ENCODE measurements at regions not wholly inside any gene's neighbourhood (a gene's known extent, or its start where the extent isn't known, plus 50 kb on each side); places are given as distances from the start of the nearest gene placed in this dataset.

- peak overlapping the region; percentile 44 for H3K4me3 ChIP-seq (ENCODE audit: low read length)
- TF ChIP-seq POLR2AphosphoS5 (IDR thresholded peaks at IDR 0.05), result peak; percentile 73
- TF ChIP-seq EP300 (conservative IDR thresholded peaks at IDR 0.05; ENCODE audit: poor library complexity, severe bottlenecking), result peak; percentile 95
- peak; percentile 31 for TF ChIP-seq MXI1 (conservative IDR thresholded peaks at IDR 0.05; ENCODE audit: poor library complexity, severe bottlenecking)
- no peak for TF ChIP-seq TAF1 (IDR thresholded peaks at IDR 0.05; ENCODE audit: low read depth)
- H3K79me2 ChIP-seq (replicated peaks; ENCODE audit: insufficient read depth, low read length), result no peaks in the 10 kb centered on the region
- no peak overlapping the region for H3K9ac ChIP-seq (ENCODE audit: low read length)
- H4K20me1 ChIP-seq (ENCODE audit: insufficient read depth), result no peaks in the 10 kb centered on the region
- no peak overlapping the region for H3K27ac ChIP-seq (ENCODE audit: low read length)
- no peaks in the 10 kb centered on the region for H3K27me3 ChIP-seq (ENCODE audit: insufficient read depth, low read depth, low read length)
- no peak overlapping the region for H3K4me2 ChIP-seq (ENCODE audit: low read length)
- H3K36me3 ChIP-seq (ENCODE audit: insufficient read depth, low read length), result no peaks in the 10 kb centered on the region
- no peaks in the 10 kb centered on the region for H3K9me3 ChIP-seq (ENCODE audit: low read length)
- no peaks in the 10 kb centered on the region for H3K9me2 ChIP-seq (ENCODE audit: insufficient read depth, low read length)
- no peak overlapping the region for H2AFZ ChIP-seq (ENCODE audit: low read depth, low read length)
- H3F3A ChIP-seq (ENCODE audit: insufficient read depth, low read length, poor library complexity, severe bottlenecking), result no peaks in the 10 kb centered on the region
Observed at GRCh38 chr2:173791502-173791901, 173.7 kb downstream of the SP3 start.

- Histone ChIP-seq H3K9me3 (ENCODE audit: low read length) (no peaks in the 10 kb centered on the region), H3K4me2 (ENCODE audit: low read length) (no peak overlapping the region), H3K36me3 (ENCODE audit: insufficient read depth, low read length) (no peaks in the 10 kb centered on the region), H3K4me3 (ENCODE audit: low read length) (no peak overlapping the region), H3F3A (ENCODE audit: insufficient read depth, low read length, poor library complexity, severe bottlenecking) (no peaks in the 10 kb centered on the region), H3K27me3 (ENCODE audit: insufficient read depth, low read depth, low read length) (no peaks in the 10 kb centered on the region), H3K79me2 (replicated peaks; ENCODE audit: insufficient read depth, low read length) (no peaks in the 10 kb centered on the region), H3K27ac (ENCODE audit: low read length) (no peak overlapping the region), H2AFZ (ENCODE audit: low read depth, low read length) (no peak overlapping the region), H3K9ac (ENCODE audit: low read length) (no peak overlapping the region), H4K20me1 (ENCODE audit: insufficient read depth) (no peaks in the 10 kb centered on the region), H3K9me2 (ENCODE audit: insufficient read depth, low read length) (no peaks in the 10 kb centered on the region)
- TF ChIP-seq MXI1 (conservative IDR thresholded peaks at IDR 0.05; ENCODE audit: poor library complexity, severe bottlenecking), result no peak
- no peak for TF ChIP-seq EP300 (conservative IDR thresholded peaks at IDR 0.05; ENCODE audit: poor library complexity, severe bottlenecking)
- TF ChIP-seq REST (IDR thresholded peaks at IDR 0.05; ENCODE audit: borderline replicate concordance), result no peak
Observed at GRCh38 chr2:173792166-173792565, 173.0 kb downstream of the SP3 start.

- no peak for TF ChIP-seq EP300 (conservative IDR thresholded peaks at IDR 0.05; ENCODE audit: poor library complexity, severe bottlenecking)
- H3K27ac ChIP-seq (ENCODE audit: low read length), result no peak overlapping the region
- no peaks in the 10 kb centered on the region for H3K9me2 ChIP-seq (ENCODE audit: insufficient read depth, low read length)
- no peak overlapping the region for H3K9ac ChIP-seq (ENCODE audit: low read length)
- no peak overlapping the region for H3K4me2 ChIP-seq (ENCODE audit: low read length)
- H3F3A ChIP-seq (ENCODE audit: insufficient read depth, low read length, poor library complexity, severe bottlenecking), result no peaks in the 10 kb centered on the region
- H2AFZ ChIP-seq (ENCODE audit: low read depth, low read length), result no peak overlapping the region
- H3K9me3 ChIP-seq (ENCODE audit: low read length), result no peaks in the 10 kb centered on the region
- H4K20me1 ChIP-seq (ENCODE audit: insufficient read depth), result no peaks in the 10 kb centered on the region
- no peaks in the 10 kb centered on the region for H3K27me3 ChIP-seq (ENCODE audit: insufficient read depth, low read depth, low read length)
- H3K4me3 ChIP-seq (ENCODE audit: low read length), result no peak overlapping the region
- H3K36me3 ChIP-seq (ENCODE audit: insufficient read depth, low read length), result no peaks in the 10 kb centered on the region
- H3K79me2 ChIP-seq (replicated peaks; ENCODE audit: insufficient read depth, low read length), result no peaks in the 10 kb centered on the region
Observed at GRCh38 chr2:173792741-173793140, 172.4 kb downstream of the SP3 start.

Measured in neural cell (in vitro differentiated cells).